ENCODE measurements at regions not wholly inside any gene's neighbourhood (a gene's known extent, or its start where the extent isn't known, plus 50 kb on each side); places are given as distances from the start of the nearest gene placed in this dataset.

DNA sequence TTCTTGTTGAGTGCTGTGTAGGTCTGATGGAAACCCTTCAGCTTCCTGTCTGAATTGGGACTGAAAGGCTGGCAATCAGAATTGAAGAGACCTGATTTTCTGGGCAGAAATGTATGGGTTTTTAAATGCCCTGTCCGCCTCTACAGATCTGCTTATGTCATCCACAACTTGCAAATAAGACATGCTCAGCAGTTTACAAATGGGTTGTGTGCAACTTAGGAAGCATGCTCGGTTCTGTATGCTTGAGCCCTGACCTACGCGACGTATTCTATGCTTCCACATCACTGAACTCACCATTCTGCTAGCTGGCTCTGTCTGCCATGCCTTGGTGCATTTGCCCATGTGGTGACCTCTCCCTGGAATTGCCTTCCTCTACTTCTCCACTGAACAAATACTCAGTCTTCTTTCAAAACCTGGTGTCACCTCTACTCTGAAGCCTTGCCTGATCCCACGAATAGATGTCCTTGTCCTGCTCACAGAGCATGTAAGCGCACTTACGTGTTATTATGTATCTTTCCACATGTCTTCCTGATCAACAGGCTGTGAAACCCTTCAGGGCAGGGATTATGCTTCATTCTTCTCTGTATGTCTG lies 194.2 kb downstream of the ERCC6L2 start:
- no peak overlapping the region for H3K4me3 ChIP-seq (ENCODE audit: low read depth, low read length)
- TF ChIP-seq, protein P1, sequence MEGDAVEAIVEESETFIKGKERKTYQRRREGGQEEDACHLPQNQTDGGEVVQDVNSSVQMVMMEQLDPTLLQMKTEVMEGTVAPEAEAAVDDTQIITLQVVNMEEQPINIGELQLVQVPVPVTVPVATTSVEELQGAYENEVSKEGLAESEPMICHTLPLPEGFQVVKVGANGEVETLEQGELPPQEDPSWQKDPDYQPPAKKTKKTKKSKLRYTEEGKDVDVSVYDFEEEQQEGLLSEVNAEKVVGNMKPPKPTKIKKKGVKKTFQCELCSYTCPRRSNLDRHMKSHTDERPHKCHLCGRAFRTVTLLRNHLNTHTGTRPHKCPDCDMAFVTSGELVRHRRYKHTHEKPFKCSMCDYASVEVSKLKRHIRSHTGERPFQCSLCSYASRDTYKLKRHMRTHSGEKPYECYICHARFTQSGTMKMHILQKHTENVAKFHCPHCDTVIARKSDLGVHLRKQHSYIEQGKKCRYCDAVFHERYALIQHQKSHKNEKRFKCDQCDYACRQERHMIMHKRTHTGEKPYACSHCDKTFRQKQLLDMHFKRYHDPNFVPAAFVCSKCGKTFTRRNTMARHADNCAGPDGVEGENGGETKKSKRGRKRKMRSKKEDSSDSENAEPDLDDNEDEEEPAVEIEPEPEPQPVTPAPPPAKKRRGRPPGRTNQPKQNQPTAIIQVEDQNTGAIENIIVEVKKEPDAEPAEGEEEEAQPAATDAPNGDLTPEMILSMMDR (IDR thresholded peaks at IDR 0.05; ENCODE audit: low read depth, low read length, missing control alignments), result no peak
- no peak for DNase-seq (ENCODE audit: low read depth)

DNA sequence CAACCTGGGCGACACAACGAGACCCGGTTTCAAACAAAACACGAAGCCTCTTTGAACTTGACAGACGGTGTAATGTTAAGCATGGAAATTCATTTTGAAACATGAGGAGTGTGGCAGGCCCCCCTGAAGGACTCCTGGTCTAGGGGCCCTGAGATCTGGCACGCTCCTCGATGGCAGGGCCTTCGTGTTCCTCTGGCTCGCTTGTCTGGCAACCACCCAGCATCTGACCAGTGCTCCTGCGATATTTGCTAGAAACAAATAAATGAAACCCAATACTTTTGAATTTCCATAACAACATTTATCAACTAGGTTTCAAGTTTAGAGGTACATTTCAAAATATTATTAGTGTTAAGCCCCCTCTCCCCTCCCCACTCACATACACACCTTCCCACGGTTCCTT lies 193.0 kb downstream of the ERCC6L2 start:
- no peak overlapping the region for H3K4me3 ChIP-seq (ENCODE audit: low read depth, low read length)
- DNase-seq (ENCODE audit: low read depth), result no peak
- TF ChIP-seq, protein P1 (IDR thresholded peaks at IDR 0.05; ENCODE audit: low read depth, low read length, missing control alignments), result no peak

DNA sequence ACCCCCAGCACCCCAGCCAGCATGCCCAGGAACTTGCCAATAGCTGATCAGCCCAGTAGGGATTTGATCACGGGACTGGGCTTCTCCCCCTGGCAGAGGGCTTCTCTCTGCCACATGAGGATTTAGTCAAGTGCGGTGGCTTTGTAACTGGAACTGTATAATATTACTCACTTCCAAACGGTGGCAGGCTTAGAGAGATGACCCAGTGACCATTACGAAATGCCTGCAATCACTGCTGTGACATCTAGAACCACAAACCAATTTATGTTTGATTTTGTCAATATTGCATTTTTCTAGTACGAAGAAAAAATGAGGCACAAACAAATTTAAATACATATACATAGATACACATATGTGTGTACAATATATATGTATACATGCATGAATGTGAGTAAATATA lies 192.1 kb downstream of the ERCC6L2 start:
- TF ChIP-seq, protein P1 (IDR thresholded peaks at IDR 0.05; ENCODE audit: low read depth, low read length, missing control alignments), result no peak
- H3K4me3 ChIP-seq (ENCODE audit: low read depth, low read length), result no peak overlapping the region
- no peak for DNase-seq (ENCODE audit: low read depth)

DNA sequence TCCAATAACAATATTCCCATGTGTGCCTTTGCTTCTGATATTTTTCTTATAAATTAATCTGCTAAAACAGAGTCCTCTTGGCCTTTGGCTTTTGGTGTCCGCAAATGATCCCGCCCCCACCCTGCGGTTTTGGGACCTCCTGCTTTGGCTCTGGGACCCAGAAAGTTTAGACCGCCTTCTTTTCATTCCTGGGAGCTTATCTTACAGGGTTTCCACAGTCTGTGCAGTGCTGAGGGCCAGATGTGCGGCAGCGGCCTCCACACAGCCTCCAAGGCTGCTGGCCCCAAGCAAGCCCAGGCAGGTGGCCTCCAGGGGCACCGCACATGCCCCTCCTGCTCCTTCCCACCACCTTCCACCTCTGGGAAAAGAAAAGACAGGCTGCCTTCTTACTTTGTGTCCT lies 191.5 kb downstream of the ERCC6L2 start:
- DNase-seq (ENCODE audit: low read depth), result no peak
- H3K4me3 ChIP-seq (ENCODE audit: low read depth, low read length), result no peak overlapping the region
- TF ChIP-seq, protein P1 (IDR thresholded peaks at IDR 0.05; ENCODE audit: low read depth, low read length, missing control alignments), result no peak

DNA sequence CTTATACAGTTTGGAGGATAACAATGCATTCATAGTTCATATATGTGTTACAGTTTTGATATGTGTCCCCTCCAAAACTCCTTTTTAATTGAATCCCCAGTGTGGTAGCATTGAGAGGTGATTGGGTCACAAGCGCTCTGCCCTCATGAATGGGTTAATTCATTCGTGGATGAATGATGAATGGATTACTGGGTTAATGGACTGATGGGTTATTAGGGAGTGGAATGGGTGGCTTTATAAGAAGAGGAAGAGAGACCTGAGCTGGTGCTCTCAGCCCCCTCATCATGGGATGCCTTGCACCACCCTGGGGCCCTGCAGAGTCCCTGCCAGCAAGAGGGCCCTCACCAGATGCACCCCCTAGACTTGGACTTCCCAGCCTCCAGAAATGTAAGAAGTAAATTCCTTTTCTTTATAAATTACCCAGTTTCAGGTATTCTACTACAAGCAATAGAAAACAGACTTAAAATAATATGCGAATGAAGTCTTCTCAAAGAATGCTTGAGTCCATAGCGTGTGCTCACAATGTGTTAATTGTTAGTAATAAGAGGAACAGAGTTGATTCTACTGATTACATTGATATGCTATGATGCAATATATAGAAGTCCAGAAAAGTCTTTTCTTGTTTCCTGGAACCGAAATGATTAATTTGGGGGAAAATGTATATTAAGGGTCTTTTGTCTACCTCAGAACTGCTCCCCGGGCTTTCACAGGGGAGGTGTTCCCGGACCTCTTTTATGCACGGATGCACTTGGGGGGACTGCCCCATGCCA lies 190.2 kb downstream of the ERCC6L2 start:
- no peak for DNase-seq (ENCODE audit: low read depth)
- no peak overlapping the region for H3K4me3 ChIP-seq (ENCODE audit: low read depth, low read length)
- TF ChIP-seq, protein P1 (IDR thresholded peaks at IDR 0.05; ENCODE audit: low read depth, low read length, missing control alignments), result no peak

GRCh38 chr9:96064826-96065481 lies 189.5 kb downstream of the ERCC6L2 start:
- TF ChIP-seq, protein P1 (IDR thresholded peaks at IDR 0.05; ENCODE audit: low read depth, low read length, missing control alignments), result no peak
- DNase-seq (ENCODE audit: low read depth), result no peak

More at GRCh38 chr9:96064826-96065481, 189.5 kb downstream of the ERCC6L2 start:
- no peak overlapping the region for H3K4me3 ChIP-seq (ENCODE audit: low read depth, low read length)
